HG03175 (cell line): ENCODE measurements at regions not wholly inside any gene's neighbourhood (a gene's known extent, or its start where the extent isn't known, plus 50 kb on each side); places are given as distances from the start of the nearest gene placed in this dataset.
A peak's percentile ranks its signal among the peaks of the same experiment; 100 is the strongest.

Source experiments
- ATAC-seq: cut with Tn5 transposase; IDR thresholded peaks from one replicate; pipeline ENCODE4 v1.9.1; 2021; ENCODE audit warnings: mild to moderate bottlenecking, moderate library complexity; ENCODE audit not compliant: unreplicated experiment

- no peak for ATAC-seq
Observed at GRCh38 chr7:91518058-91518457, 253.8 kb downstream of the FZD1 start.

DNA sequence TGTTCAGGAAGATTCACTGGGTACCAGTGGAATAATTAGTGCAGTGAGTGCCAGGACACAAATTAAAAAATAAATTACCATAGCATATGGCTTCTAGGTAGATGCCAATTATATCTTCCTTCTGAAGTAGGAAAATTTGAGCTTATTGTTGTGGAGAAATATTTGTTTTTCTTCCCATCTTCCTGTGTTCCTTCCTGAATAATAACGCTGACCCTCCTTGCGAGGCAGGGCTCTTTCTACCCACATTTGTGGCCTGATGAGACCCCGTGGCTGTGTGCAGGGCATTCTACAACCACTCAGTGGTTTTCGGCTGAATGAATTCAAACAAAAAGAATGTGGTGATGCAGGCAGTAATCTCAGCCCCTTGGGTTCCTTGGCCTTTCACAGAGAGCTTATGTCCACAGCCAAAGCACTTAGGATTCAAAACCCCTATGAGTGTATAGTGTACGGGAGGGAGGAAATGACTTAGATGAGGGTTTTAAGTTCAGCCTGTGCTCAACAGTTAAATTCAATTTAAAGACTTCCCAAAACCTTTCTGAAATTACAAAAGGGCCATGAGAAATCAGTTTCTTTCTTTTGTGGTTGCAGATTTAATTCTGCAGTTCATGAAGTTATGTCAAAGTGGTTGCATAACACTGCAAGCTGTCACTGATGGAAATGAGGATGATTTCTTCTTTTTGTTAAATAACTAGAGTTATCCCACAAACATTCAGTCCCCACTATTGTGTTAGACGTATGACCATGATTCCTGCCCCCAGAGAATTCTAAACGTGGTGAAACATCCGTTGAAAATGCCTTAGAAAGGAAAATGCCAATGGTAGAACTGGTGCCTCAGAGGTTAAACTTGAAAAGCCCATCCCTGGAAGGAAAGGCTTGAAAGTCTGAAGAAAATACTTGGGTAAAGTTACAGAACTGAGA is 255.3 kb downstream of the FZD1 start:
- ATAC-seq, result no peak

DNA sequence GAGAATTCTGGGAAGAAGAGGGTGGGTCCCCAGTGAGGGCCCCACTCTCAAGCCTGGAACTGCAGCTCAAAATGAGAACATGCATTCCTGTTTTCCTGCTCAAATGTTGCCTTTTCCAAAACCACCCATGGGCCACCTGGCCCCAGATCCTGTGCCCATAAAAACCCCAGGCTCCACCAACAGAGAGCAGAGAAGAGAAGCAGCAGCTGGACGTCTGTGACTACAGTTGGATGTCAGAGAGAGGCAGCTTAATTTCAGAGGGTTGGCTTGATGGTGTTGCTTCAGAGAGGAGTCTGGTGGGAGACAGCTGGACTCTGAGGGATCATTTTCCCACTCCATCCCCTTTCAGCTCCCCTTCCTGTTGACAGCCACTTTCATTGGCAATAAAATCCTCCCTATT is 256.4 kb downstream of the FZD1 start:
- ATAC-seq, result no peak

GRCh38 chr7:91526404-91526803 is 262.2 kb downstream of the FZD1 start:
- no peak for ATAC-seq

DNA sequence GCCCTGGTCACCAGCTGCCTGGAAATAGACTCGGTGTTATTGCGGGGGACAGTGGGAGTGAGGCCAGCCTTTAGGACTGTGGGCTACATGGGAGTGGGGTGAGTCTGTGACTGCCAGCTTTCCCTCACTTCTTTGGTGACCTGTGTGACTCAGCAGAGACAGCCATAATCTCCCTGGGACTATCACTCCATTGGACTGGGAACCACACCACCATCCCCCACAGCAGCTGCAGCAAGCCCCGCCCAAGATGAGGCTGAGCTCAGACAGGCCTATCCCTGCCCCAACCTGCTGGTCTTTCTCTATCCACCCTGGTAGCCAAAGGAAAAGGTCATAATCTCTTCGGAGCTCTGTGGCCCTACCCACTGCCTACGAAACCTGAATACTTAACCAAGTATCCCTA is 263.2 kb downstream of the FZD1 start:
- no peak for ATAC-seq

DNA sequence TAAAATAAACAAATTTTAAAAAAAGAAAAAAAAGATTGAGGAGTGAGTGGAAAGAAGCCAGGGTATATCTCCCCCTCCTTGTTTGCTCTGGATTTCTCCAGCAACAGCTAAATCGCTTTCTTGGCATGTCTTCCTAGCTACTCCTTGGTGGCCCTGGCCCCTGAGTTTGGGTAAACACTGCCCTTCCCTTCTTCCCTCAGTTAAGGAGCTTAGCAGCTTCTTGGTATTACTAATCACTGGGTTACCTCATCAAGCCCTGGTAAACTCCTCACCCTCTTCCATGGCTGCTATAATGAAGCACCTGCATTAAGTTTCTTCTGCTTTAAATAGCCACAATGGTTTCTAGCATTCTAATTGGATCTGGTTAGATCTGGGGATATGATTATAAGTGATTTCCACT is 269.8 kb downstream of the FZD1 start:
- no peak for ATAC-seq

DNA sequence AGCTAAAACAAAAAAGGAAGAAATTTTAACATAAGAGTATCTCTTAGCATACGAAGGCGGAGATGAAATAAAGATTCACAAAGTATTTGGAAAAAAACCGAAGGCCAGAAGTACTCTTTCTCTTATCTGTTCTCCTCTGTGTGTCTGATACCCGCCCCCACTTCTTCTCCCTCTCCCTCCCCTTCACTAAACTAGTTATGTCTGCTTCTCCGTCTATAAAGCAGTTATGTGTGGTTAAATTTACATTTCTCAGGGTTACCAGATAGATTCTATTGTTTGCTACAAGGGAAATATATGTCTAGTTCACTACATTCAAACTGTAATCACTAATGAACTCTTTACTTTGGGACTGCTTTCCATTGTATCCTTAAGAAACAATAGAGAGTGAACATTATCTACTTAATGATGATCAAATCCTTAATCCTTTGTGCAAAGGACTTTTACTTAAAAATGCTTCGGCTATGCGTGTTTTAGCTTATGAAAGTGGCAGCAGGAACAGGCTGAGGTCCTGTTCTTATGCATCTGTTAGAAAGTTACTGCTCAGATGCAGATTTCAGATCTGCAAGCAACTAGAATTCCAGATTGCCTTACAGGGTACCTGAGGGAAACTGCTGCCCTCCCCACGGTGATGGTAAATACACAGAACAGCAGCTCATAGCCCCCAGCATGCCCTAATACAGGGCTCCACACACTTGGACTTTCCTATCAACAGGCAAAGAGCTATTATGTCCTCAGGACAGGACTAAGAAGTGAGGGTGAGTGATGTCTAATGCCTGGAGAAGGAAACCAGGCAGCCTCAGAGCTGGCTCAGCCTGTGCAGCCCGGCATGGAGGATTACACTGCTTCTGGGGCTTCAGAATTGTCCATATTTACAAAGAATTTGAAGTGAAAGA is 273.3 kb downstream of the FZD1 start:
- no peak for ATAC-seq

DNA sequence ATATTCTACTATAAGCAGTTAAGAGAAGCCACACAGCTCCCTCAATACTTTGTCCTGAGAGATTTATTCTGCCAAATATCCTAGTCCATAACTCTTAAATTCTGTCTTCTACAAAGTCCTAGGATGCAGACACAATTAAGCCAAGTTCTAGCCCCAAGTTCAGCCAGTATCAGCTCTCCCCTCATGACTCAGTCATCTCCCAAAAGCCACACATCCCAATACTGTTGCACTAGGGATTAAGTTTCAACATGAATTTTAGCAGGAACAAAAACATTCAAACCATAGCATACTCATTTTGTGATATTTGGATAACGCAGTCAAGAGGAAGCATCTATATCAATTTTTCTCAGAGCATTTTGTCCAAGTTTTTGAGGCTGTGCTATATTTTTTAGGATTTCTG is 277.4 kb downstream of the FZD1 start:
- no peak for ATAC-seq

GRCh38 chr7:91543646-91544045 is 279.4 kb downstream of the FZD1 start:
- ATAC-seq, result no peak

- ATAC-seq, result no peak
Observed at GRCh38 chr7:91549878-91550277, 285.6 kb downstream of the FZD1 start.

DNA sequence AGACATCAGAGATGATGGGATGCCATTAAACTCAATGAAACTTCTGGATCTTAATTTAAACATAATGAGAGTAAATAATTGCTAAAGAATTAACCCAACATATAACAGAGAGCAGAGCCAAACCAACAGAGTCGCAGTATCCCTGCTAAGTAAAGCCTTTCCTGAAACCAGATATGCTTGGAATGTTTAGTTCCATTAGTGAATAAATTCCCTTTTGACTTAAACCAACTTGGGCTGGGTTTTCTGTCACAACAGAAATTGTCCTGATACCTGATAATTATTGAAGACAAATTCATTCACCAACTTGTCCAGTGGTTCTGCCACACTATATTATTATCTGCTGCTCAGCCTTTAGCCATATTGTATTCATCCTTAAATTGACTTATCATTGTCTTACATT is 286.7 kb downstream of the FZD1 start:
- ATAC-seq, result no peak

DNA sequence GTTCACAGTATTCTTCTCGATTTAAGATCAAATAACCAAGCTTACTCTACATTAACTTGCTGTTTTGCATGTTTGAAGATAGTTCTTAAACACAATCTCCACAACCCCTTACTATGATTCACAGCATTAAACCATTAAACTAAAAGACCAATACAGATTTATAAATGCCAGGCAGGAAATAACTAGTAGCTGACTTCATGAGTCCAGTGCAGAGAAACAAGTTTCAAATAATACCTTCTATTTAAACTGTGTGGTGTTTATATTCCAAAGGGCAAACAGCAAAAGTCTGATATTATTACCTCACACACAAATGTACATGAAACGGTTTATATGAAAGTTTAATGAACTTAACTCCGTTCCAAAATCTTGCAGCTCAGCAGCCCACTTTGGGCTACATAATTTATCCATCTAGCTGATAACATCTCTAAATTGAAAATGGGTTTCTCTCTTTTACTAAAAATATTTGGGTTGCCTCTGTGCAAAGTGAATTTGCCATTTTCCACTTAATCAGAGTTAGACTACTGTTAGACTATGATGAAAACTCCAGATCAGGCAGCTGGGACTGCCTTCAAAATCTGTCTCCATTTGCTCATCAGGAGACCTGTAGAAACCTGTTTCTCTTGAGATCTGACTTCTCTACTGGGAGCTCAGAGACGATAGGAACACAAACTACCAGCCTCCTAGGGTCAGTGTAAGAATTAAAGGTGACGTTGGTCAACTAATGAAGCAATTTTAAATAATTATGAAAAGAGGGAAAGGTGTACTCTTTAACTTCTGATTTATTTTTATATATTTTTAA is 287.3 kb downstream of the FZD1 start:
- ATAC-seq, result no peak

GRCh38 chr7:91553410-91553895 is 289.2 kb downstream of the FZD1 start:
- no peak for ATAC-seq

- no peak for ATAC-seq
Observed at GRCh38 chr7:91554883-91555282, 290.6 kb downstream of the FZD1 start.

DNA sequence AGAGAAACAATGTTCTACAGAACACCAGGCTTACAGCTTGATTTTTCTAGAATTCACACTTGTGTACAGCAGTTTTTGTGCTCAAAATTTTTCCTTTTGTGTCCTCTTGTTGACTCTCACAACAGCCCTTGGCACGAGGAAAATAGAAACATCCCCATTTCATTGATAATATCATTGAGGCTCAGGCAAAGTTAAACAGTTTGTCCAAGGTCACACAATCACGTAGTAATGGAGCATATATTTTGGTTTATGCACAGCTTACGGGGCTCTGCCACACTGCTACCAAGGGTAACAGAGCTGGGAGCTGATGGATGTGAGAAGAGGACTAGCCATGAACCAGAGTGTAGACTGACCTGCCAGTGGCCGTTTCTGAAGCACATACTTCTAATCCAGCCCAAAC is 292.0 kb downstream of the FZD1 start:
- no peak for ATAC-seq

DNA sequence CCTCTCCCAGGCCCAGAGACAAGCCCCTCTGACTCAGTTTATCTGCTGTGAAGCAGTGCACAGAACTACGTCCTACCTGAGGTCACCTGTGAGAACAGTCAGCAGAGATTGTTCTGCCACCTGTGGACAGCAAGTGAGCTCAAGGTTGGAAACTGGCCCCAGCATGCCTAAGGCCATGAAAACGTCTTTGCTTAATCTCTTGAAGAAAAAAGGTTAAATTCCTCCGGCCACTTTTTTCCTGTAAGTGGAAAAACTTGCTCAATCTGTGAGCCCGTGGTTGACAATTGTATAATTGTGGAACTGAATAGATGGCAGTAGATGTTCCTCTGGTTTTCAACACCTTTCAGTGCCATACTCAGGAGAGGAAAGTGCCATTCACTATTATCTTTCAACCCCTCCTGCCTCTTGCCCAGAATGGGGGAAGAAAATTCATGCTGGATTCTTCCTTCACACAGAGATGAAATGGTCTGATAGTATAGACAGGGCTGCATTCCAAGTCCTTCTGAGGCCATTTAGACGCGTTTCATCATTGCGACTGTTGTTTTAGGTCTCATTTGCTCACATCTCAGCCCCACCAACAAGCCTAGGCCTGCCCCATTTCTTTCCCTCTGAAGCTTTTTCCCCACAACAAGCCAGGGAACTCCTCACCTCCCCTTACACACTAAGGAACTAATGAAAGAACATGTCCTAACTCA is 292.9 kb downstream of the FZD1 start:
- no peak for ATAC-seq

- peak; percentile 73 for ATAC-seq
Observed at GRCh38 chr7:91557789-91558404, 293.7 kb downstream of the FZD1 start.

DNA sequence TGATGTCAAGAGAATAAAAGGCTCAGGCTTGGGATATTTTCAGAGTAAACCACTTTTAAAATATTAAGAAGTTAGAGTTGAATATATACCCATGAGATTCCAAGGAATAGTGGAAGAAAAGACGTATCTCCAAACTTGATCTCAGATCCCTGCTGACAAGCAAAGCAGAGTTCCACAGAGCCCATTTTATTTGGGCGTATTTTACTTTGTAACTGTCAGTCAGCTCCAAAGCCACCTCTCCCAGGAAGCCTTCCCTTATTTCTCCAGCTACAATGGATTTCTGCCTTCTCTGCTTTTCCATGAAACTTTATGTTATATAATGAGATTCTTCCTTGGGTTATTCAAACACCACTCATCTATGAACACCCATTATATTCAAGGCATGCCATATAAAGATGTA is 295.7 kb downstream of the FZD1 start:
- ATAC-seq, result no peak

- no peak for ATAC-seq
Observed at GRCh38 chr7:91564101-91564500, 299.9 kb downstream of the FZD1 start.

DNA sequence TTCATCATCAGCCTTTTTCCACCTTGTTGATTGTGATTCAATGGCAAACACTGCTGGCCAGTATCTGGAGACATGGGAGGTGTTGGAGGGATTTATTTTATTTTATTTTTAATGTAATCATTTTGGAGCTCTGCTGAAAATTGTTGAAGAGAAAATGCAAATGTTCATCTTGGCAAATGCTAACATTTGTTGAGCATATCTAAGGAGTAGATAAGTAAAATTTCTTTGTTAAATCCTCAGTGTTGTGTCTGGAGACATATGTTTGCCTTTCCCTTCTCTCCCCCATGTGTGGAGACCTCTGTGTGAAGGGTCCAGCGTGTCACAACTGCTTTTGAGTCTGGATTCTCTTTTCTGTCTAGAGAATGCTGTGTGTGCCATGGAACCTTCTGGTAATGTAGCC is 300.3 kb downstream of the FZD1 start:
- ATAC-seq, result no peak
